HCT116 (cell line): ENCODE measurements at regions not wholly inside any gene's neighbourhood (a gene's known extent, or its start where the extent isn't known, plus 50 kb on each side); places are given as distances from the start of the nearest gene placed in this dataset.
"Not testable (repeated sequence)": the region's sequence is repeated elsewhere in the genome, so short reads cannot be mapped to it uniquely, and the experiment has no call there.

Experiments
- ATAC-seq: fragments of 200-7000 bp; cut with Tn5 transposase; 2 replicates; pipeline ENCODE4 v1.9.1; 2020; ENCODE audit warnings: mild to moderate bottlenecking, moderate library complexity
- BruUV-seq: library from RNA; stranded (reverse); fragments of 400-500 nt; replicated peaks from 2 replicates; lab custom pipeline; 2021; lab: Mats Ljungman, UMichigan
- CTCF ChIA-PET: fragments of 300-600 bp; sonication (Branson Sonifier 250); formaldehyde crosslinking; loops from one replicate; lab custom pipeline; 2021; ENCODE audit warnings: antibody characterized with exemption; lab: Charles Lee
- POLR2A ChIA-PET: fragments of 300-600, 350-600 bp; sonication (Branson Sonifier 250); formaldehyde crosslinking; loops from one replicate; lab custom pipeline; 2021; ENCODE audit warnings: antibody characterized with exemption; lab: Charles Lee
- RAD21 ChIA-PET, 2 experiments: fragments of 300-600 bp; sonication (Branson Sonifier 250); formaldehyde crosslinking; loops; one replicate each; lab custom pipeline; 2023; ENCODE audit warnings: low total read pairs in 2 of 2; ENCODE audit not compliant: uncharacterized antibody in 2 of 2, unreplicated experiment in 2 of 2, low non-redundant PET in 1 of 2; lab: Charles Lee
- DNase-seq: peaks from one replicate; pipeline ENCODE4 v3.0.0-alpha.2; 2010; ENCODE audit warnings: low read depth, low spot score
- H2AFZ ChIP-seq: fragments of 200-600 bp; shearing (Covaris generic), sonication (generic); 2 replicates; pipeline ENCODE4 v1.6.1; 2017; ENCODE audit warnings: low read depth, mixed run types, mixed read lengths, antibody characterized with exemption, low read length; ENCODE audit not compliant: poor library complexity, severe bottlenecking
- H3K27ac ChIP-seq: 2 replicates; pipeline ENCODE4 v1.5.1; 2012; ENCODE audit warnings: low read depth, low read length
- H3K27me3 ChIP-seq: fragments of 200-600 bp; sonication (generic); 2 replicates; pipeline ENCODE4 v1.6.1; 2016; ENCODE audit warnings: mixed run types, low read length, mixed read lengths; ENCODE audit not compliant: insufficient read depth
- H3K36me3 ChIP-seq, 2 experiments: fragments of 200-500 bp in 1 of 2; fragments of 200-600 bp in 1 of 2; sonication (Bioruptor generic) in 1 of 2; sonication (generic) in 1 of 2; 2 replicates each; pipeline versions ENCODE4 v1.5.1 to v1.6.1; 2014 to 2016; ENCODE audit warnings: low read length in 2 of 2, inconsistent platforms in 1 of 2, mixed read lengths in 1 of 2, mixed run types in 1 of 2; ENCODE audit not compliant: insufficient read depth in 2 of 2, control insufficient read depth in 1 of 2
- H3K4me1 ChIP-seq, 2 experiments: fragments of 200-600 bp in 1 of 2; sonication (generic) in 1 of 2; 2 replicates each; pipeline versions ENCODE4 v1.5.1 to v1.6.1; 2012 to 2017; ENCODE audit warnings: low read length in 2 of 2, inconsistent platforms in 1 of 2, mild to moderate bottlenecking in 1 of 2, mixed read lengths in 1 of 2, mixed run types in 1 of 2, moderate library complexity in 1 of 2; ENCODE audit not compliant: insufficient read depth in 2 of 2, control insufficient read depth in 1 of 2
- H3K4me2 ChIP-seq: fragments of 200-600 bp; sonication (generic); 2 replicates; pipeline ENCODE4 v1.6.1; 2017; ENCODE audit warnings: mixed run types, low read length, mixed read lengths
- H3K4me3 ChIP-seq, 2 experiments: fragments of 200-600 bp in 1 of 2; sonication (generic) in 1 of 2; replicated peaks in 1 of 2; 2 replicates each; pipeline ENCODE4 v1.5.1; 2011 to 2016; ENCODE audit warnings: low read length in 2 of 2, control low read depth in 1 of 2, low read depth in 1 of 2, mild to moderate bottlenecking in 1 of 2, mixed read lengths in 1 of 2, mixed run types in 1 of 2
- H3K79me2 ChIP-seq: fragments of 200-600 bp; sonication (generic); 2 replicates; pipeline ENCODE4 v1.6.1; 2017; ENCODE audit warnings: mild to moderate bottlenecking, mixed run types, low read length, moderate library complexity, mixed read lengths; ENCODE audit not compliant: insufficient read depth
- H3K9ac ChIP-seq: fragments of 200-600 bp; sonication (generic); 2 replicates; pipeline ENCODE4 v1.6.1; 2016; ENCODE audit warnings: low read length, mixed read lengths
- H3K9me2 ChIP-seq: fragments of 200-600 bp; sonication (generic), shearing (Covaris generic); 2 replicates; pipeline ENCODE4 v1.6.1; 2017; ENCODE audit warnings: mixed run types, mild to moderate bottlenecking, moderate library complexity; ENCODE audit not compliant: insufficient read depth
- H3K9me3 ChIP-seq, 2 experiments: fragments of 200-500 bp in 1 of 2; fragments of 200-600 bp in 1 of 2; sonication (Bioruptor generic) in 1 of 2; sonication (generic) in 1 of 2; 2 replicates each; pipeline ENCODE4 v1.6.1; 2014 to 2017; ENCODE audit warnings: low read length in 2 of 2, mixed read lengths in 2 of 2, inconsistent platforms in 1 of 2, low read depth in 1 of 2, mild to moderate bottlenecking in 1 of 2, mixed run types in 1 of 2, moderate library complexity in 1 of 2; ENCODE audit not compliant: control insufficient read depth in 1 of 2, insufficient read depth in 1 of 2
- H4K20me1 ChIP-seq: fragments of 200-600 bp; sonication (generic), shearing (Covaris generic); 2 replicates; pipeline ENCODE4 v1.6.1; 2017; ENCODE audit warnings: mixed run types, mild to moderate bottlenecking, moderate library complexity; ENCODE audit not compliant: insufficient read depth
- CBX3 ChIP-seq: IDR thresholded peaks from 2 replicates; pipeline ENCODE4 v1.6.1; 2012; ENCODE audit warnings: low read depth
- POLR2AphosphoS5 ChIP-seq: IDR thresholded peaks from 2 replicates; pipeline ENCODE4 v1.6.1; 2011; ENCODE audit warnings: mild to moderate bottlenecking, low read depth, low read length, moderate library complexity
- SIN3A ChIP-seq: IDR thresholded peaks from 2 replicates; pipeline ENCODE4 v1.6.1; 2012; ENCODE audit warnings: low read depth
- ZFX ChIP-seq: fragments of 450-650 bp; IDR thresholded peaks from 2 replicates; pipeline ENCODE4 v1.6.1; 2017
- ZNF274 ChIP-seq: fragments of 200-500 bp; sonication (Bioruptor generic); IDR thresholded peaks from 2 replicates; pipeline ENCODE4 v1.6.1; 2014; ENCODE audit warnings: mild to moderate bottlenecking, low read depth, low read length, inconsistent platforms
- intact Hi-C: fragments of 100-400 bp; cut with micrococcal nuclease; formaldehyde crosslinking; loops from 2 replicates; pipeline ENCODE4 v1.10.0; 2022
- TF ChIP-seq, protein P1 (sequence below): IDR thresholded peaks from 2 replicates; pipeline ENCODE4 v1.6.1; 2011; ENCODE audit warnings: mild to moderate bottlenecking, low read length, moderate library complexity; ENCODE audit not compliant: insufficient replicate concordance; ENCODE audit errors: extremely low read depth
- TF ChIP-seq, protein P2 (sequence below): IDR thresholded peaks from 2 replicates; pipeline ENCODE4 v1.6.1; 2012
- TF ChIP-seq, protein P3 (sequence below): IDR thresholded peaks from 2 replicates; pipeline ENCODE4 v1.6.1; 2012
- TF ChIP-seq, protein P4 (sequence below), 3 experiments: fragments of 200-600 bp in 1 of 3; sonication (generic) in 1 of 3; IDR thresholded peaks in 2 of 3; conservative IDR thresholded peaks in 1 of 3; 2 replicates each; pipeline ENCODE4 v1.5.1; 2012 to 2017; ENCODE audit warnings: low read depth in 2 of 3, low read length in 2 of 3, antibody characterized with exemption in 1 of 3, borderline replicate concordance in 1 of 3, control low read depth in 1 of 3, mild to moderate bottlenecking in 1 of 3, mixed read lengths in 1 of 3, mixed run types in 1 of 3, moderate library complexity in 1 of 3; ENCODE audit not compliant: insufficient read depth in 1 of 3

DNA sequence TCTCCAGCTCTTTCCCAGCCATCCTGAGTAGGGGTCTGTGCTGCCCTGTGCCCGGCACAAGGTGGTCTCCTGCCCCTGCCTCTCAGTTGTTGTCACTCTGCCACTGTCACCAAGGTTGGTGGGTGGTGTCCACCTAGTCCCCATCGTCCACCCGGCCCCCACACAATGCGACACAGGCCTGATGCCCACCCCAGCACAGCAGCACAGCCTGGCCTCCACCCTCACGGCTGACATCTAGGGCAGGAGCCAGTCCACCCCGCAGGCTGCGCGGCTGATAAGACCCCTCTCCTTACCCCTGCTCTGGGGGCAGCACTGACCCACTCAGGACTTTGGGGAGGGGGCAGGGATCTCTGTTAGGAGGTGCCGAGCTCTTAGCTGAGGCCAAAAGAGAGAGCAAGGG lies 198.3 kb downstream of the LIPI start (continued):
- TF ChIP-seq, protein P1, sequence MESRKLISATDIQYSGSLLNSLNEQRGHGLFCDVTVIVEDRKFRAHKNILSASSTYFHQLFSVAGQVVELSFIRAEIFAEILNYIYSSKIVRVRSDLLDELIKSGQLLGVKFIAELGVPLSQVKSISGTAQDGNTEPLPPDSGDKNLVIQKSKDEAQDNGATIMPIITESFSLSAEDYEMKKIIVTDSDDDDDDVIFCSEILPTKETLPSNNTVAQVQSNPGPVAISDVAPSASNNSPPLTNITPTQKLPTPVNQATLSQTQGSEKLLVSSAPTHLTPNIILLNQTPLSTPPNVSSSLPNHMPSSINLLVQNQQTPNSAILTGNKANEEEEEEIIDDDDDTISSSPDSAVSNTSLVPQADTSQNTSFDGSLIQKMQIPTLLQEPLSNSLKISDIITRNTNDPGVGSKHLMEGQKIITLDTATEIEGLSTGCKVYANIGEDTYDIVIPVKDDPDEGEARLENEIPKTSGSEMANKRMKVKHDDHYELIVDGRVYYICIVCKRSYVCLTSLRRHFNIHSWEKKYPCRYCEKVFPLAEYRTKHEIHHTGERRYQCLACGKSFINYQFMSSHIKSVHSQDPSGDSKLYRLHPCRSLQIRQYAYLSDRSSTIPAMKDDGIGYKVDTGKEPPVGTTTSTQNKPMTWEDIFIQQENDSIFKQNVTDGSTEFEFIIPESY = no peak
- TF ChIP-seq POLR2AphosphoS5 (no peak), CBX3 (no peak), SIN3A (no peak), ZFX (no peak), ZNF274 (no peak)
- TF ChIP-seq, protein P2, sequence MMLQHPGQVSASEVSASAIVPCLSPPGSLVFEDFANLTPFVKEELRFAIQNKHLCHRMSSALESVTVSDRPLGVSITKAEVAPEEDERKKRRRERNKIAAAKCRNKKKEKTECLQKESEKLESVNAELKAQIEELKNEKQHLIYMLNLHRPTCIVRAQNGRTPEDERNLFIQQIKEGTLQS = no peak
- TF ChIP-seq, protein P3, sequence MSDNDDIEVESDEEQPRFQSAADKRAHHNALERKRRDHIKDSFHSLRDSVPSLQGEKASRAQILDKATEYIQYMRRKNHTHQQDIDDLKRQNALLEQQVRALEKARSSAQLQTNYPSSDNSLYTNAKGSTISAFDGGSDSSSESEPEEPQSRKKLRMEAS = no peak
- TF ChIP-seq, protein P4, sequence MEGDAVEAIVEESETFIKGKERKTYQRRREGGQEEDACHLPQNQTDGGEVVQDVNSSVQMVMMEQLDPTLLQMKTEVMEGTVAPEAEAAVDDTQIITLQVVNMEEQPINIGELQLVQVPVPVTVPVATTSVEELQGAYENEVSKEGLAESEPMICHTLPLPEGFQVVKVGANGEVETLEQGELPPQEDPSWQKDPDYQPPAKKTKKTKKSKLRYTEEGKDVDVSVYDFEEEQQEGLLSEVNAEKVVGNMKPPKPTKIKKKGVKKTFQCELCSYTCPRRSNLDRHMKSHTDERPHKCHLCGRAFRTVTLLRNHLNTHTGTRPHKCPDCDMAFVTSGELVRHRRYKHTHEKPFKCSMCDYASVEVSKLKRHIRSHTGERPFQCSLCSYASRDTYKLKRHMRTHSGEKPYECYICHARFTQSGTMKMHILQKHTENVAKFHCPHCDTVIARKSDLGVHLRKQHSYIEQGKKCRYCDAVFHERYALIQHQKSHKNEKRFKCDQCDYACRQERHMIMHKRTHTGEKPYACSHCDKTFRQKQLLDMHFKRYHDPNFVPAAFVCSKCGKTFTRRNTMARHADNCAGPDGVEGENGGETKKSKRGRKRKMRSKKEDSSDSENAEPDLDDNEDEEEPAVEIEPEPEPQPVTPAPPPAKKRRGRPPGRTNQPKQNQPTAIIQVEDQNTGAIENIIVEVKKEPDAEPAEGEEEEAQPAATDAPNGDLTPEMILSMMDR (IDR thresholded peaks at IDR 0.05 in 2 of 3, conservative IDR thresholded peaks at IDR 0.05 in 1 of 3; ENCODE audit: borderline replicate concordance in 1 of 3, insufficient read depth in 1 of 3, low read depth in 2 of 3, low read length in 2 of 3) = no peak

DNA sequence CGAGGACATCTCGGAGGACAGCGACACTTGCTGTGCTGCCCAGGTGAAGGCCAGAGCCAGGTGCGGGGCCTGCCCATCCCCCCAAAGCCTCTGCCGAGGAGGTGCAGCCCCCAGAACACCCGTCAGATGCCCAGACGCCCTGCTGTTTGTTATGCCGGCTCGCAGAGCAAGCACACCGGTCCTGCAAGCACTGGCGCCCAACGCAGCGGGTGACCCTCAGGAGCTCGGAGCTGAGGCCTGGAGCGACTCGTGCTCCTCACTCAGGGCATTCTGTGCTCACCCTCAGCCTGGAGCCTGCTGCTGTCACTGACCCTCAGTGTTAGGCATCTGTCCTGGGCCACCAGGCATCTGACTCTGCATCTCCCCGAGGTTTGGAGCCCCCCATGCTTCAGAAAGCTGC lies 199.0 kb downstream of the LIPI start:
- H3K27ac ChIP-seq, CTCF ChIA-PET, ATAC-seq, BruUV-seq, H3K9me2 ChIP-seq, RAD21 ChIA-PET, H3K4me3 ChIP-seq, H3K9me3 ChIP-seq, H3K4me1 ChIP-seq, H3K27me3 ChIP-seq, H3K79me2 ChIP-seq, H2AFZ ChIP-seq, H3K4me2 ChIP-seq, H3K36me3 ChIP-seq, H3K9ac ChIP-seq, intact Hi-C loops, POLR2A ChIA-PET, H4K20me1 ChIP-seq, DNase-seq: not testable (repeated sequence)

DNA sequence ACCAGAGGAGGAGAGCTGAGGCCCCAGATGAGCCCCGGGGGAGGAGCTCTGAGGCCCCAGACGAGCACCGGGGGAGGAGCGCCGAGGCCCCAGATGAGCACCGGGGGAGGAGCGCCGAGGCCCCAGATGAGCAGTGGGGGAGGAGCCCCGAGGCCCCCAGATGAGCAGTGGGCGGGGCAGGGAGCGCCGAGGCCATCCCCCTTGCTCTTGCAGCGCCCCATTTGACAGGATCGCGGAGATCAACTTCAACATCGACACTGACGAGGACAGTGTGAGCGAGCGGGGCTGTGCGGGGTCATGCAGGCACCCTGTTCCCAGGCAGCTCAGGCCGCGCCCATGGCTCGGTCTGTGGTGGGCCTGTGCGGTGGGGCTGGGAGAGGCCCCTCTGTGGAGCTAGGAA lies 199.6 kb downstream of the LIPI start:
- H3K4me2 ChIP-seq, H2AFZ ChIP-seq, intact Hi-C loops, H3K4me3 ChIP-seq, H3K4me1 ChIP-seq, H3K79me2 ChIP-seq, H3K36me3 ChIP-seq, ATAC-seq, H3K27ac ChIP-seq, POLR2A ChIA-PET, RAD21 ChIA-PET, BruUV-seq, H4K20me1 ChIP-seq, H3K27me3 ChIP-seq, H3K9ac ChIP-seq, H3K9me3 ChIP-seq, CTCF ChIA-PET, DNase-seq, H3K9me2 ChIP-seq: not testable (repeated sequence)
